Activated CD8-positive, alpha-beta memory T cell treated with anti-CD3 and anti-CD28 coated beads, Interleukin-2, amount 50 U/mL, for 24 hours (primary cell): ENCODE measurements at regions not wholly inside any gene's neighbourhood (a gene's known extent, or its start where the extent isn't known, plus 50 kb on each side); places are given as distances from the start of the nearest gene placed in this dataset.
"Not testable (repeated sequence)": the region's sequence is repeated elsewhere in the genome, so short reads cannot be mapped to it uniquely, and the experiment has no call there.

ENCODE experiments used
- DNase-seq: peaks from one replicate; pipeline ENCODE4 v3.0.0-alpha.2; 2020; ENCODE audit errors: extremely low read depth

DNA sequence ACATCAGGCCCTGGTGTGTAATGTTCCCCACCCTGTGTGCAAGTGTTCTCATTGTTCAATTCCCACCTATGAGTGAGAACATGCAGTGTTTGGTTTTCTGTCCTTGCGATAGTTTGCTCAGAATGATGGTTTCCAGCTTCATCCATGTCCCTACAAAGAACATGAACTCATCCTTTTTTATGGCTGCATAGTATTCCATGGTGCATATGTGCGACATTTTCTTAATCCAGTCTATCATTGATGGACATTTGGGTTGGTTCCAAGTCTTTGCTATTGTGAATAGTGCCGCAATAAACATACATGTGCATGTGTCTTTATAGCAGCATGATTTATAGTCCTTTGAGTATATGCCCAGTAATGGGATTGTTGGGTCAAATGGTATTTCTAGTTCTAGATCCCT is 60.5 kb upstream of the PSME4 start:
- DNase-seq, result not testable (repeated sequence)

DNA sequence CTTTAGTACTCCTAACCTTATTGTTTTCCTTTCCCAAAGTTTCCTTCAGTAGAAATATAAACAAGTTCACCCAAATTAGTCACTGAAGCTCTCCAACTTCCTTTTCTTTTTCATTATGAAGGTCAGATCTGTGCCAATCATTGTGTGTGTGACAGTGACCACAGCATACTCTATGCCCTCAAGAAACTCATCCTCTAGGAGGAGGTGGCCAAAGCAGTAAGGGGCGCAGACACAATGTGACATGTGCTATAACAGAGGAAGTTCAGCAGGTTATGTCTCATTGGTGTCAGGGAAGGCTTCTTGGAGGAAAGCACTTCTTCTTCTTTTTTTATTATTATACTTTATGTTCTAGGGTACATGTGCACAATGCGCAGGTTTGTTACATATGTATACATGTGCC is 60.0 kb upstream of the PSME4 start:
- DNase-seq, result no peak

DNA sequence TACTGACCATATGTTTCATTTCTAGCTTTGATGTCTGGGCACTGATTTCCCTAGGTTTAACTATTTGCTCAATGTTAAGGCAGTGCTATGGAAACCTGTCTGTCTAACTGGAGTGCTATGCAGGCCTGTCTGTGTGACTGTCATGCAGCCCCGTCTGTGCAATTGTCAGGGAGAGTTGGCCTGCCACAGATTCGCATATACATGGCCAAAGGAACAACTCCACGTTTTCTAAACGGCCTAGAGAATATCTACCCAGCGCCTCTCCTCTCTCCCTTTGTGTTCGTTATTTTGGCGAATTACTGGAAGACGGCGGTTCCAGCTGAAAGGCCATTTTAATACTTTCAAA is 59.6 kb upstream of the PSME4 start:
- DNase-seq, result no peak

DNA sequence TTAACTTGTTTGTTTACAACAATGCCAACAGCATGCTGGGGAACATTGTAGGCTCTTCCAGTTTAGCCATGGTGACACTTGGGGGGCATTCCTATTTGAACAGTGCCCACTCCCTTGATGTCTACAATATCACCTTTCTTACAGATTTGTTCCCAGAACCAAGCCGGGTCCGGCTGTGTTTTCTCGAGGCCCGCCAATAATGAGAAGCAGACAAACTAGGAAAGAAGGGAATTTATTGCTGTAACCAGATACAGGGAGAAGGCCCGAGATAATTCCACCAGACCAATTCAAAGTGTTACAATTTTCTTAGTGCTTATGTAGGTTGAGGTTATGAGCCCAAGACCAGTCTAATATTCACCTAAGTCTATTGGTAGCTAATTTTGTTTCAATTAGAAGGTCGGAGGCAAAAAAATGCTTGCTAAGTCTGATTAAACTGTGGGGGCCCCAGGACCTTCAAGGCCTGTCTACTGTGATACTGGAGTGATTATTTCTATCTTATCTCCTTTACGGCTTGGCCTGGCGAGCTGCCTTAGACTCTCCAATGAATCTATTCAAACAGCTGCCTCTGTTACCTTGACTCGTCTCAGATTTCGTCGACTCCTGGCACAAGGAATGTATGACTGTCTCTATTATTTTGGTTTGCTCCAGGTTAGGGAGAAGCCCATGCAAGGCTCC is 59.1 kb upstream of the PSME4 start:
- no peak for DNase-seq

DNA sequence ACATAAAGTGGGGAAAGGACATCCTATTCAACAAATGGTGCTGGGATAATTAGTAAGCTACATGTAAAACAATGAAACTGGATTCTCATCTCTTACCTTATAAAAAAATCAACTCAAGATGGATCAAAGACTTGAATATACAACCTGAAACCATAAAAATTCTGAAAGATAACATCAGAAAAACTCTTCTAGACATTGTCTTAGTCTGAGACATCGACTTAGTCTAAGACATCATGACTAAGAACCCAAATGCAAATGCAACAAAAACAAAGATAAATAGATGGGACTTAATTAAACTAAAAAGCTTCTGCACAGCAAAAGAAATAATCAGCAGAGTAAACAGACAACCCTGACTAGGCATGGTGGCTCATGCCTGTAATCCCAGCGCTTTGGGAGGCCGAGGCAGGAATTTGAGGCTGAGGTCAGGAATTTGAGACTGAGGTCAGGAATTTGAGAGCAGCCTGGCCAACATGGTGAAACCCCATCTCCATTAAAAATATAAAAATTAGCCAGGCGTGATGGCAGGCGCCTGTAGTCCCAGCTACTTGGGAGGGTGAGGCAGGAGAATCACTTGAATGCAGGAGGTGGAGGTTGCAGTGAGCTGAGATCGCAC is 54.8 kb upstream of the PSME4 start:
- DNase-seq, result not testable (repeated sequence)

DNA sequence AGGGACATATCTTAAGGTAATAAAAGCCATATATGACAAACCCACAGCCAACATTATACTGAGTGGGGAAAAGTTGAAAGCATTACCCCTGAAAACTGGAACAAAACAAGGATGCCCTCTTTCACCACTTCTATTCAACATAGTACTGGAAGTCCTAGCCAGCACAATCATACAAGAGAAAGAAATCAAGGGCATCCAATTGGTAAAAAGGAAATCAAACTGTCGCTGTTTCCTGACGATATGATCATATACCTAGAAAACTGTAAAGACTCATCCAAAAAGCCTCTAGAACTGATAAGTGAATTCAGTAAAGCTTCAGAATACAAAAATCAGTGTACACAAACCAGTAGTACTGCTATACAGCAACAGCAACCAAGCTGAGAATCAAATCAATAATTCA is 53.8 kb upstream of the PSME4 start:
- no peak for DNase-seq

DNA sequence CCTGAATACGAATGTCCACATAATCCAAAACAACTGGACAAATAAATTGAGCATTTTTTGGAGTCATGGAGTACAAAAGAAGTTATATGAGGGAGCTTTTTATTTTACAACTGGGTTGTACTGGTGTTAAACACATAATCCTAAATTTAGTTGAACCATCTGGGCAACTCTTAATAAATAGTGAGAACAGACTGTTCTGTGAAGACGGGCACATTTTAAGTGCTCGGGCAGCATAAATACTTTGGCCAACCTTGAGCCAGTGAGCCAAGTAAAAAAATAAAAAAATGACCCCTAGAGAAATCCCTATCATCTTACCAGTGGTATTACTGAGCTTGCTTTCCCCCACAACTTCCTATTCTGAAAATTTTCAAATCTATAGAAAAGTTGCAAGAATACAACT is 50.9 kb upstream of the PSME4 start:
- DNase-seq, result no peak

DNA sequence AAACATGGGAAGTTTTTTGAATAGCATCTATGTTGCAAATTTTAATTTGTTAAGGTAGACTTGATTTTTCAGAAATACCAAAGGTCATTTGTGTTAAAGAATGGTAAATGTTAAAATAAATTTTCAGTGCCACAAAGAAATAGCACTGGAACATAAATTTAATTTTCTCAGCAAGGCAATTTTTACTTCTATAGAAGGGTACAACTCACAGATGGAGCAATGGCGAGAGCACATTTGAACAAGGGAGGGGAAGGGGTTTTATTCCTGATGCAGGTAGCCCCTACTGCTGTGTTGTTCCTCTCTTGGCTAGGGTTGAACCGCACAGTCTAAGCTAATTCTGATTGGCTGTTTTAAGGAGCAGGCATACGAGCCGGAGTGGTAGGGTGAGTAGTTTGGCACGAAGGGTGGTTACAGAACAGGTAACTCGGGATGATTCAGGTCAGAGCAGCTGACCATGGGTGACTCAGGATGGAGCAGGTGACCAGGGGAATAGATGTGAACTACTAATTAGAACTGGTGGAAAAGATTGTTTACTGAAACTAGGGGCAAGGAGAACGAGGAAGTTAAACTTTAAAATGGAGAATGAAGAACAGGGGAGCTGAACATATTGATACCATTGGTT is 50.1 kb upstream of the PSME4 start:
- no peak for DNase-seq
